ENCODE measurements at regions not wholly inside any gene's neighbourhood (a gene's known extent, or its start where the extent isn't known, plus 50 kb on each side); places are given as distances from the start of the nearest gene placed in this dataset.

GRCh38 chr14:54094765-54095164 lies 138.1 kb upstream of the BMP4 start:
- Histone ChIP-seq H3K4me1 (no peaks in the 10 kb centered on the region), H3K27ac (no peak overlapping the region), H3K4me3 (no peak overlapping the region), H3K9me3 (peaks cover 5 to 43% of the 10 kb centered on the region in 2 donors), H3K27me3 (no peaks in the 10 kb centered on the region), H3K36me3 (no peaks in the 10 kb centered on the region)
- no peak for TF ChIP-seq CTCF (IDR thresholded peaks at IDR 0.05)
- no peak for DNase-seq (ENCODE audit: low spot score)

- Histone ChIP-seq H3K9me3 (peaks cover 0 to 17% of the 10 kb centered on the region in 2 donors), H3K4me3 (no peak overlapping the region), H3K27me3 (no peaks in the 10 kb centered on the region), H3K27ac (no peak overlapping the region), H3K4me1 (no peaks in the 10 kb centered on the region), H3K36me3 (no peaks in the 10 kb centered on the region)
- no peak for TF ChIP-seq CTCF (IDR thresholded peaks at IDR 0.05)
- no peak for DNase-seq (ENCODE audit: low spot score)
Measured at GRCh38 chr14:54098536-54098935, 141.9 kb upstream of the BMP4 start.

- no peak for DNase-seq (ENCODE audit: low spot score)
- no peaks in the 10 kb centered on the region for H3K36me3 ChIP-seq
- H3K9me3 ChIP-seq = no peaks in the 10 kb centered on the region
- H3K4me3 ChIP-seq = no peak overlapping the region
- no peak overlapping the region for H3K27ac ChIP-seq
- H3K4me1 ChIP-seq = peaks cover 0 to 8% of the 10 kb centered on the region in 2 donors
- H3K27me3 ChIP-seq = no peaks in the 10 kb centered on the region
- no peak for TF ChIP-seq CTCF (IDR thresholded peaks at IDR 0.05)
Measured at GRCh38 chr14:54102051-54102456, 145.4 kb upstream of the BMP4 start.

GRCh38 chr14:54102530-54102929 lies 145.9 kb upstream of the BMP4 start:
- Histone ChIP-seq H3K4me3 (no peak overlapping the region), H3K9me3 (no peaks in the 10 kb centered on the region), H3K27ac (no peak overlapping the region), H3K4me1 (peaks cover 0 to 13% of the 10 kb centered on the region in 2 donors), H3K27me3 (no peaks in the 10 kb centered on the region), H3K36me3 (no peaks in the 10 kb centered on the region)
- no peak for TF ChIP-seq CTCF (IDR thresholded peaks at IDR 0.05)
- DNase-seq (ENCODE audit: low spot score) = no peak

GRCh38 chr14:54104601-54105145 lies 148.0 kb upstream of the BMP4 start:
- TF ChIP-seq CTCF (IDR thresholded peaks at IDR 0.05) = no peak
- H3K4me1 ChIP-seq = peaks cover 0 to 17% of the 10 kb centered on the region in 2 donors
- no peaks in the 10 kb centered on the region for H3K9me3 ChIP-seq
- no peaks in the 10 kb centered on the region for H3K27me3 ChIP-seq
- no peaks in the 10 kb centered on the region for H3K36me3 ChIP-seq
- DNase-seq (ENCODE audit: low spot score) = no peak
- H3K27ac ChIP-seq = no peak overlapping the region
- H3K4me3 ChIP-seq = no peak overlapping the region

- no peak overlapping the region for H3K4me3 ChIP-seq
- H3K27me3 ChIP-seq = no peaks in the 10 kb centered on the region
- H3K4me1 ChIP-seq = peaks cover 0 to 17% of the 10 kb centered on the region in 2 donors
- no peak for TF ChIP-seq CTCF (IDR thresholded peaks at IDR 0.05)
- H3K9me3 ChIP-seq = no peaks in the 10 kb centered on the region
- no peak for DNase-seq (ENCODE audit: low spot score)
- H3K36me3 ChIP-seq = no peaks in the 10 kb centered on the region
- H3K27ac ChIP-seq = no peak overlapping the region
Measured at GRCh38 chr14:54105406-54105805, 148.8 kb upstream of the BMP4 start.

Data from right atrium auricular region (tissue), 2 donors.